A673 (cell line): ENCODE measurements at regions not wholly inside any gene's neighbourhood (a gene's known extent, or its start where the extent isn't known, plus 50 kb on each side); places are given as distances from the start of the nearest gene placed in this dataset.

Source experiments
- EZH2 ChIP-seq: fragments of 200-600 bp; sonication (generic); IDR thresholded peaks from 2 replicates; pipeline ENCODE4 v1.6.1; 2017; ENCODE audit warnings: borderline replicate concordance, low read depth, mild to moderate bottlenecking, mixed read lengths, antibody characterized with exemption, low read length; ENCODE audit not compliant: poor library complexity, severe bottlenecking
- TF ChIP-seq, protein P1 (sequence below): fragments of 300-800, 200-600 bp; sonication (generic); conservative IDR thresholded peaks from 2 replicates; pipeline ENCODE4 v1.5.1; 2017; ENCODE audit warnings: low read depth, mild to moderate bottlenecking, antibody characterized with exemption, low read length, moderate library complexity, mixed read lengths

DNA sequence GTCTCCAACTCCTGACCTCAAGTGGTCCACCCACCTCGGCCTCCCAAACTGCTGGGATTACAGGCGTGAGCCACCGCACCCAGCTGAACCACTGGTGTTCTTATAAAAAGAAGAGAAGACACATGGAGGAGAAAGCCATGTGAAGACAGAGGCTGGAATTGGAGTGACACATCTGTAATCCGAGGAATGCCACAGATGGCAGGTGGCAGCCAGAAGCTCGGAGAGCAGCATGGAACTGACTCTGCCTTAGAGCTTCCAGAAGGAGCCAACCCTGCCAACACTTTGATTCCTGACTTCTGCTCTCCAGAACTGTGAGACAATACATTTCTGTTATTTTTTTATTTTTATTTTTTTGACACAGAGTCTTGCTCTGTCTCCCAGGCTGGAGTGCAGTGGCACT is 59.0 kb upstream of the ATP2B4 start:
- TF ChIP-seq, protein P1, sequence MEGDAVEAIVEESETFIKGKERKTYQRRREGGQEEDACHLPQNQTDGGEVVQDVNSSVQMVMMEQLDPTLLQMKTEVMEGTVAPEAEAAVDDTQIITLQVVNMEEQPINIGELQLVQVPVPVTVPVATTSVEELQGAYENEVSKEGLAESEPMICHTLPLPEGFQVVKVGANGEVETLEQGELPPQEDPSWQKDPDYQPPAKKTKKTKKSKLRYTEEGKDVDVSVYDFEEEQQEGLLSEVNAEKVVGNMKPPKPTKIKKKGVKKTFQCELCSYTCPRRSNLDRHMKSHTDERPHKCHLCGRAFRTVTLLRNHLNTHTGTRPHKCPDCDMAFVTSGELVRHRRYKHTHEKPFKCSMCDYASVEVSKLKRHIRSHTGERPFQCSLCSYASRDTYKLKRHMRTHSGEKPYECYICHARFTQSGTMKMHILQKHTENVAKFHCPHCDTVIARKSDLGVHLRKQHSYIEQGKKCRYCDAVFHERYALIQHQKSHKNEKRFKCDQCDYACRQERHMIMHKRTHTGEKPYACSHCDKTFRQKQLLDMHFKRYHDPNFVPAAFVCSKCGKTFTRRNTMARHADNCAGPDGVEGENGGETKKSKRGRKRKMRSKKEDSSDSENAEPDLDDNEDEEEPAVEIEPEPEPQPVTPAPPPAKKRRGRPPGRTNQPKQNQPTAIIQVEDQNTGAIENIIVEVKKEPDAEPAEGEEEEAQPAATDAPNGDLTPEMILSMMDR, result no peak
- no peak for TF ChIP-seq EZH2
